B cell (primary cell): ENCODE measurements at regions not wholly inside any gene's neighbourhood (a gene's known extent, or its start where the extent isn't known, plus 50 kb on each side); places are given as distances from the start of the nearest gene placed in this dataset.

Experiments
- ATAC-seq: fragments of 200-7000 bp; cut with Tn5 transposase; one replicate; pipeline ENCODE4 v1.10.0; 2021; ENCODE audit warnings: low read depth, mild to moderate bottlenecking, moderate number of reproducible peaks, moderate library complexity
- CTCF ChIA-PET: fragments of 350-600 bp; sonication (Branson Sonifier 250); formaldehyde crosslinking; loops from one replicate; lab custom pipeline; 2021; ENCODE audit warnings: antibody characterized with exemption, inconsistent platforms; lab: Charles Lee
- POLR2A ChIA-PET: fragments of 350-600 bp; sonication (Branson Sonifier 250); formaldehyde crosslinking; loops from one replicate; lab custom pipeline; 2021; ENCODE audit warnings: antibody characterized with exemption; lab: Charles Lee
- DNase-seq: peaks from one replicate; pipeline ENCODE4 v3.0.0; 2013
- H2AFZ ChIP-seq: 2 replicates; pipeline ENCODE4 v1.6.1; 2012; ENCODE audit warnings: mild to moderate bottlenecking, low read depth, low read length; ENCODE audit not compliant: insufficient read depth, poor library complexity, severe bottlenecking
- H3K27ac ChIP-seq, 2 donors: 1 replicate in 1 of 2; 2 replicates in 1 of 2; pipeline ENCODE4 v1.5.1; 2012 to 2013; ENCODE audit warnings: low read length in 2 of 2, mild to moderate bottlenecking in 2 of 2, moderate library complexity in 1 of 2
- H3K27me3 ChIP-seq, 4 experiments: fragments of 200-600 bp in 1 of 4; sonication (generic) in 1 of 4; replicated peaks in 1 of 4; 1 replicate in 2 of 4; 2 replicates in 2 of 4; pipeline versions ENCODE4 v1.6.1 to v1.7.0; 2013 to 2016; ENCODE audit warnings: low read length in 3 of 4, mild to moderate bottlenecking in 2 of 4, mixed read lengths in 1 of 4, moderate library complexity in 1 of 4; ENCODE audit not compliant: insufficient read depth in 4 of 4, control insufficient read depth in 3 of 4; ENCODE audit errors: control extremely low read depth in 1 of 4
- H3K36me3 ChIP-seq, 2 experiments: replicated peaks in 1 of 2; 1 replicate in 1 of 2; 2 replicates in 1 of 2; pipeline versions ENCODE4 v1.6.1 to v1.7.1; 2013; ENCODE audit warnings: low read length in 1 of 2; ENCODE audit not compliant: insufficient read depth in 2 of 2, control insufficient read depth in 1 of 2; ENCODE audit errors: control extremely low read depth in 1 of 2, extremely low read depth in 1 of 2
- H3K4me1 ChIP-seq, 2 donors: fragments of 200-600 bp in 1 of 2; sonication (generic) in 1 of 2; 1 replicate in 1 of 2; 2 replicates in 1 of 2; pipeline versions ENCODE4 v1.5.1 to v1.6.1; 2013 to 2017; ENCODE audit warnings: low read length in 2 of 2; ENCODE audit not compliant: control insufficient read depth in 2 of 2, insufficient read depth in 2 of 2
- H3K4me2 ChIP-seq: replicated peaks from 2 replicates; pipeline ENCODE3; 2012; ENCODE audit warnings: mild to moderate bottlenecking, low read depth, low read length; ENCODE audit not compliant: poor library complexity, severe bottlenecking
- H3K4me3 ChIP-seq, 5 experiments: fragments of 200-600 bp in 1 of 5; sonication (generic) in 1 of 5; 1 replicate in 3 of 5; 2 replicates in 2 of 5; pipeline versions ENCODE4 v1.5.1 to v1.7.0; 2011 to 2016; ENCODE audit warnings: low read length in 4 of 5, mild to moderate bottlenecking in 4 of 5, low read depth in 2 of 5, control low read depth in 1 of 5, moderate library complexity in 1 of 5; ENCODE audit not compliant: insufficient read depth in 1 of 5; ENCODE audit errors: control extremely low read depth in 1 of 5, extremely low read depth in 1 of 5
- H3K79me2 ChIP-seq: fragments of 200-600 bp; sonication (generic); one replicate; pipeline ENCODE4 v1.6.0; 2016; ENCODE audit warnings: low read length; ENCODE audit not compliant: control insufficient read depth, insufficient read depth
- H3K9ac ChIP-seq: fragments of 200-600 bp; sonication (generic); 2 replicates; pipeline ENCODE4 v1.6.1; 2017; ENCODE audit warnings: mild to moderate bottlenecking, low read length, moderate library complexity
- H3K9me3 ChIP-seq, 3 donors: one replicate each; pipeline versions ENCODE4 v1.6.1 to v1.7.1; 2013; ENCODE audit warnings: low read length in 2 of 3; ENCODE audit not compliant: control insufficient read depth in 2 of 3, insufficient read depth in 1 of 3; ENCODE audit errors: control extremely low read depth in 1 of 3
- H4K20me1 ChIP-seq: 2 replicates; pipeline ENCODE4 v1.6.0; 2012; ENCODE audit warnings: mild to moderate bottlenecking, low read length; ENCODE audit not compliant: insufficient read depth, control insufficient read depth, poor library complexity, severe bottlenecking
- H3K27ac Mint-ChIP-seq: one replicate; pipeline ENCODE4 v1.8.0; 2021; ENCODE audit warnings: mixed read lengths
- H3K27me3 Mint-ChIP-seq: one replicate; pipeline ENCODE4 v1.8.0; 2021; ENCODE audit warnings: mixed read lengths
- H3K4me1 Mint-ChIP-seq: one replicate; pipeline ENCODE4 v1.8.0; 2021; ENCODE audit warnings: mixed read lengths
- H3K4me3 Mint-ChIP-seq: one replicate; pipeline ENCODE4 v1.8.0; 2021; ENCODE audit warnings: mixed read lengths
- H3K9me3 Mint-ChIP-seq: one replicate; pipeline ENCODE4 v1.8.0; 2022; ENCODE audit warnings: mixed read lengths; ENCODE audit not compliant: insufficient read depth
- EZH2 ChIP-seq: IDR thresholded peaks from 2 replicates; pipeline ENCODE4 v1.6.1; 2012; ENCODE audit warnings: borderline replicate concordance, low read depth, mild to moderate bottlenecking, moderate library complexity, low read length; ENCODE audit not compliant: insufficient read depth, poor library complexity, severe bottlenecking
- WGBS: methylation state at CpG from one replicate; pipeline ENCODE4 v1.1.5; 2013; ENCODE audit warnings: missing lambda C conversion rate; ENCODE audit not compliant: insufficient coverage; 5-methylcytosine and 5-hydroxymethylcytosine counted together
- intact Hi-C: fragments of 100-400 bp; cut with micrococcal nuclease; formaldehyde crosslinking; loops from one replicate; pipeline ENCODE4 v1.10.0; 2022
- TF ChIP-seq, protein P1 (sequence below): fragments of 200-600 bp; IDR thresholded peaks from one replicate; pipeline ENCODE4 v1.8.0; 2022; ENCODE audit warnings: antibody characterized with exemption, mild to moderate bottlenecking

DNA sequence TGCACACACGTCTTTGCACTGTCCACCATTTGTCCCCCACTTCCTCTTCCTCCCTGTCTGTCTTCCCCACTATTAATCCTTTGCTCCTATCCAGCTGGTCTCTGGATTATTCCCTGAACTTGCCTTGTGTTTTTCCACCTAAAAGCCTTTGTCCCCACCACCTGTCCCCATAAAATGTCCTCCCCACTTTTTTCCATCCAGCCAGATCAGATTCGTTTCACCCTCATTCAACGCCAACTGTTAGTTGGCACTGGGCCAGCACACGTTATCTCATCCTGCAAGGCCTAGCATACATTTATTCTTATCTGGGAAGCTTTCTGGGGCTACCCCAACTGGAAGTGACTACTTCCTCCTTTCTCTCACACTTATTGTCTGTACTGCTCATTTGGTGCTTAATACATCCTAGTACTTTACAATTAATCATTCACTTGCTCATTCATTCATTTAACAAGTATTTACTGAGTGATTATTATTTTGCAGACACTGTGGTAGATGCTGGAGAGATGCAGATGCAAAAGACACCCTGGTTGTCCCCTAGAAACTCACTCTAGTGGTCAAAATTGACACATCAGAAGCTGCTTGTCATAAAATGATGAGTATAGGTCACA lies 96.2 kb downstream of the RASSF10 start:
- intact Hi-C loops, result no loop called here
- Histone ChIP-seq H3K9ac (no peak overlapping the region), H3K4me1 (no peaks in the 10 kb centered on the region)

DNA sequence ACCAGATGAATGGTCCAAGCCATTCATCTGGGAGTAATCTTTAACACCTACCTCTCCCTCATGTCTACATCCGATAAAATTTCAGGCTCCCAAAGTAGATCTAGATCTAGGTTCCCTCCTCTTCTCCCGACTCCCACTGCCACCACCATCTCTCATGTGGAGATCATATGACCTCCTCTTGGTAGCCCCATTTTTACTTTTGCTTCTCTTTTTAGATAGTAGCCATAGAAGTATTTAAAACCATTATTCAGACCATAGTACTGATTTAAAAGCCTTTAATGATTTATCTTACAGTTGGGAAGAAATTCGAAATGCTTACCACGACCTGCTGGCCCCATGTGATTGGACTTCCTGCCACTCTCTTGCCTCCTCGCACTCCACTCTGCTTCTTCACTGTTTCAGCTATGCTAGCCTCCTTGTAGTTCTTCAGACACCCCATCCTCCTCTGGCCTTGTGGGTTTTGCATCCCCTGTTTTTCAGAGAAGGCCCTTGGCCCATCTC lies 98.5 kb downstream of the RASSF10 start:
- Mint-ChIP-seq H3K9me3 (peaks cover 6% of the 10 kb centered on the region), H3K27ac (no peak overlapping the region), H3K4me1 (no peaks in the 10 kb centered on the region), H3K27me3 (peaks cover 6% of the 10 kb centered on the region), H3K4me3 (no peak overlapping the region)
- ChIA-PET POLR2A (no interaction called here), CTCF (no interaction called here)
- no peak for ATAC-seq
- Histone ChIP-seq H3K9me3 (peaks cover 0 to 8% (median 3%) of the 10 kb centered on the region in 3 donors), H3K4me1 (no peaks in the 10 kb centered on the region), H3K9ac (no peak overlapping the region), H3K4me3 (no peak overlapping the region), H3K79me2 (no peaks in the 10 kb centered on the region), H3K27me3 (no peaks in the 10 kb centered on the region), H3K27ac (no peak overlapping the region), H3K36me3 (no peaks in the 10 kb centered on the region), H2AFZ (no peak overlapping the region), H3K4me2 (no peak overlapping the region), H4K20me1 (no peaks in the 10 kb centered on the region)
- 100% methylated on average over 2 of the region's 5 CpGs for WGBS
- TF ChIP-seq, protein P1, sequence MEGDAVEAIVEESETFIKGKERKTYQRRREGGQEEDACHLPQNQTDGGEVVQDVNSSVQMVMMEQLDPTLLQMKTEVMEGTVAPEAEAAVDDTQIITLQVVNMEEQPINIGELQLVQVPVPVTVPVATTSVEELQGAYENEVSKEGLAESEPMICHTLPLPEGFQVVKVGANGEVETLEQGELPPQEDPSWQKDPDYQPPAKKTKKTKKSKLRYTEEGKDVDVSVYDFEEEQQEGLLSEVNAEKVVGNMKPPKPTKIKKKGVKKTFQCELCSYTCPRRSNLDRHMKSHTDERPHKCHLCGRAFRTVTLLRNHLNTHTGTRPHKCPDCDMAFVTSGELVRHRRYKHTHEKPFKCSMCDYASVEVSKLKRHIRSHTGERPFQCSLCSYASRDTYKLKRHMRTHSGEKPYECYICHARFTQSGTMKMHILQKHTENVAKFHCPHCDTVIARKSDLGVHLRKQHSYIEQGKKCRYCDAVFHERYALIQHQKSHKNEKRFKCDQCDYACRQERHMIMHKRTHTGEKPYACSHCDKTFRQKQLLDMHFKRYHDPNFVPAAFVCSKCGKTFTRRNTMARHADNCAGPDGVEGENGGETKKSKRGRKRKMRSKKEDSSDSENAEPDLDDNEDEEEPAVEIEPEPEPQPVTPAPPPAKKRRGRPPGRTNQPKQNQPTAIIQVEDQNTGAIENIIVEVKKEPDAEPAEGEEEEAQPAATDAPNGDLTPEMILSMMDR, result no peak
- TF ChIP-seq EZH2, result no peak
- no peak for DNase-seq
- intact Hi-C loops, result no loop called here

More for the DNA sequence above, 96.2 kb downstream of the RASSF10 start:
- H3K27me3 Mint-ChIP-seq, result peaks cover 12% of the 10 kb centered on the region
- H3K79me2 ChIP-seq, result no peaks in the 10 kb centered on the region
- H3K27ac Mint-ChIP-seq, result no peak overlapping the region
- no peak overlapping the region for H3K4me2 ChIP-seq
- no peaks in the 10 kb centered on the region for H3K27me3 ChIP-seq
- no peaks in the 10 kb centered on the region for H4K20me1 ChIP-seq
- H3K9me3 ChIP-seq, result peaks cover 0 to 8% (median 3%) of the 10 kb centered on the region in 3 donors
- H3K27ac ChIP-seq, result no peak overlapping the region
- DNase-seq, result no peak
- CTCF ChIA-PET, result no interaction called here
- TF ChIP-seq, protein P1, result no peak
- no peak for TF ChIP-seq EZH2
- POLR2A ChIA-PET, result no interaction called here
- peaks cover 6% of the 10 kb centered on the region for H3K9me3 Mint-ChIP-seq
- no peaks in the 10 kb centered on the region for H3K4me1 Mint-ChIP-seq
- no peak for ATAC-seq
- no peak overlapping the region for H3K4me3 Mint-ChIP-seq
- H2AFZ ChIP-seq, result no peak overlapping the region
- H3K4me3 ChIP-seq, result no peak overlapping the region
- H3K36me3 ChIP-seq, result no peaks in the 10 kb centered on the region
- WGBS, result 17% methylated on average over 4 of the region's 4 CpGs
